PC-3 (cell line): ENCODE measurements at regions not wholly inside any gene's neighbourhood (a gene's known extent, or its start where the extent isn't known, plus 50 kb on each side); places are given as distances from the start of the nearest gene placed in this dataset.

ENCODE experiments used
- EZH2 ChIP-seq: fragments of 300-600 bp; sonication (generic); IDR thresholded peaks from one replicate; pipeline ENCODE4 v1.6.1; 2017; ENCODE audit warnings: antibody characterized with exemption, mild to moderate bottlenecking, low read length; ENCODE audit not compliant: unreplicated experiment
- TF ChIP-seq, protein P1 (sequence below): fragments of 300-600 bp; sonication (generic); conservative IDR thresholded peaks from 2 replicates; pipeline ENCODE4 v1.5.1; 2017; ENCODE audit warnings: antibody characterized with exemption, low read depth, mild to moderate bottlenecking, low read length

DNA sequence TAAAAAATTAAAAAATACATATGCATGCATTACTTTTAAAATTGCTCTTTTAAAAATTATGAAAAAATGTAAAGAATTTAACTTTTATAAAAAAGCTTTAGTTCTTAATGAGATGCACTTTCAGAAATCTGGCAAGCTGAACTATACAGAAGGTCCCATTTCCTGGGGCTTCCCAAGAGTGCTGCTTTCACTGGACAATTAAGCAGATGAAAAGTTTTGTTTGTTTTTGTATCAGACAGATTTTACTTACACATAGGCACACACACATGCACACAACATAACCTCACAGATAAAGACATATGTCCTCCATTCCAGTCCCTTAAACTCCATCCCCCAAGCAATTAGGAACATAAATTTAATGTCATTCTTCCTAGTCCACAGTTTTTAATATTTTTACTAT is 402.3 kb upstream of the ASIC2 start:
- TF ChIP-seq, protein P1, sequence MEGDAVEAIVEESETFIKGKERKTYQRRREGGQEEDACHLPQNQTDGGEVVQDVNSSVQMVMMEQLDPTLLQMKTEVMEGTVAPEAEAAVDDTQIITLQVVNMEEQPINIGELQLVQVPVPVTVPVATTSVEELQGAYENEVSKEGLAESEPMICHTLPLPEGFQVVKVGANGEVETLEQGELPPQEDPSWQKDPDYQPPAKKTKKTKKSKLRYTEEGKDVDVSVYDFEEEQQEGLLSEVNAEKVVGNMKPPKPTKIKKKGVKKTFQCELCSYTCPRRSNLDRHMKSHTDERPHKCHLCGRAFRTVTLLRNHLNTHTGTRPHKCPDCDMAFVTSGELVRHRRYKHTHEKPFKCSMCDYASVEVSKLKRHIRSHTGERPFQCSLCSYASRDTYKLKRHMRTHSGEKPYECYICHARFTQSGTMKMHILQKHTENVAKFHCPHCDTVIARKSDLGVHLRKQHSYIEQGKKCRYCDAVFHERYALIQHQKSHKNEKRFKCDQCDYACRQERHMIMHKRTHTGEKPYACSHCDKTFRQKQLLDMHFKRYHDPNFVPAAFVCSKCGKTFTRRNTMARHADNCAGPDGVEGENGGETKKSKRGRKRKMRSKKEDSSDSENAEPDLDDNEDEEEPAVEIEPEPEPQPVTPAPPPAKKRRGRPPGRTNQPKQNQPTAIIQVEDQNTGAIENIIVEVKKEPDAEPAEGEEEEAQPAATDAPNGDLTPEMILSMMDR: no peak
- TF ChIP-seq EZH2: no peak
